Stimulated activated CD4-positive, alpha-beta T cell treated with anti-CD3 and anti-CD28 coated beads, Interleukin-12 subunit alpha, Interleukin-12 subunit beta, amount 100 ng/mL, for 48 hours (primary cell): ENCODE measurements at regions not wholly inside any gene's neighbourhood (a gene's known extent, or its start where the extent isn't known, plus 50 kb on each side); places are given as distances from the start of the nearest gene placed in this dataset.

Experiments
- DNase-seq, 3 donors: peaks; one replicate each; pipeline ENCODE4 v3.0.0-alpha.2; 2020; ENCODE audit warnings: low read depth in 2 of 3, low spot score in 1 of 3

GRCh38 chr2:120986898-120987650 lies 251.4 kb downstream of the GLI2 start:
- no peak for DNase-seq

DNA sequence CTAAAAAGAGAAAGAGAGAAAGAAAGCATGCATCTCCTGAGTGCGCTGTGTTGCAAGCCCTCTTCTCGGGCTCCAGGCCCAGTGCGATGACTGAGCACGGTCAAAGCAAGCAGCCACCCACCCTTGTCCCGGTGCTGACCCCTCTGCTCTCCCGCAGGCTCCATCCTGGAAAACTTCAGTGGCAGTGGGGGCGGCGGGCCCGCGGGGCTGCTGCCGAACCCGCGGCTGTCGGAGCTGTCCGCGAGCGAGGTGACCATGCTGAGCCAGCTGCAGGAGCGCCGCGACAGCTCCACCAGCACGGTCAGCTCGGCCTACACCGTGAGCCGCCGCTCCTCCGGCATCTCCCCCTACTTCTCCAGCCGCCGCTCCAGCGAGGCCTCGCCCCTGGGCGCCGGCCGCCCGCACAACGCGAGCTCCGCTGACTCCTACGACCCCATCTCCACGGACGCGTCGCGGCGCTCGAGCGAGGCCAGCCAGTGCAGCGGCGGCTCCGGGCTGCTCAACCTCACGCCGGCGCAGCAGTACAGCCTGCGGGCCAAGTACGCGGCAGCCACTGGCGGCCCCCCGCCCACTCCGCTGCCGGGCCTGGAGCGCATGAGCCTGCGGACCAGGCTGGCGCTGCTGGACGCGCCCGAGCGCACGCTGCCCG lies 252.5 kb downstream of the GLI2 start:
- no peak for DNase-seq

- DNase-seq = no peak
Measured at GRCh38 chr2:120988700-120989511, 253.2 kb downstream of the GLI2 start.

DNA sequence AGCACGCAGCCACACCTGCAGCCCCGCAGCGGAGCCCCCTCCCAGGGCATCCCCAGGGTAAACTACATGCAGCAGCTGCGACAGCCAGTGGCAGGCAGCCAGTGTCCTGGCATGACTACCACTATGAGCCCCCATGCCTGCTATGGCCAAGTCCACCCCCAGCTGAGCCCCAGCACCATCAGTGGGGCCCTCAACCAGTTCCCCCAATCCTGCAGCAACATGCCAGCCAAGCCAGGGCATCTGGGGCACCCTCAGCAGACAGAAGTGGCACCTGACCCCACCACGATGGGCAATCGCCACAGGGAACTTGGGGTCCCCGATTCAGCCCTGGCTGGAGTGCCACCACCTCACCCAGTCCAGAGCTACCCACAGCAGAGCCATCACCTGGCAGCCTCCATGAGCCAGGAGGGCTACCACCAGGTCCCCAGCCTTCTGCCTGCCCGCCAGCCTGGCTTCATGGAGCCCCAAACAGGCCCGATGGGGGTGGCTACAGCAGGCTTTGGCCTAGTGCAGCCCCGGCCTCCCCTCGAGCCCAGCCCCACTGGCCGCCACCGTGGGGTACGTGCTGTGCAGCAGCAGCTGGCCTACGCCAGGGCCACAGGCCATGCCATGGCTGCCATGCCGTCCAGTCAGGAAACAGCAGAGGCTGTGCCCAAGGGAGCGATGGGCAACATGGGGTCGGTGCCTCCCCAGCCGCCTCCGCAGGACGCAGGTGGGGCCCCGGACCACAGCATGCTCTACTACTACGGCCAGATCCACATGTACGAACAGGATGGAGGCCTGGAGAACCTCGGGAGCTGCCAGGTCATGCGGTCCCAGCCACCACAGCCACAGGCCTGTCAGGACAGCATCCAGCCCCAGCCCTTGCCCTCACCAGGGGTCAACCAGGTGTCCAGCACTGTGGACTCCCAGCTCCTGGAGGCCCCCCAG lies 254.1 kb downstream of the GLI2 start:
- no peak for DNase-seq

- no peak for DNase-seq
Measured at GRCh38 chr2:120990451-120990871, 254.8 kb downstream of the GLI2 start.

GRCh38 chr2:120991441-120991840 lies 255.8 kb downstream of the GLI2 start:
- DNase-seq = no peak

DNA sequence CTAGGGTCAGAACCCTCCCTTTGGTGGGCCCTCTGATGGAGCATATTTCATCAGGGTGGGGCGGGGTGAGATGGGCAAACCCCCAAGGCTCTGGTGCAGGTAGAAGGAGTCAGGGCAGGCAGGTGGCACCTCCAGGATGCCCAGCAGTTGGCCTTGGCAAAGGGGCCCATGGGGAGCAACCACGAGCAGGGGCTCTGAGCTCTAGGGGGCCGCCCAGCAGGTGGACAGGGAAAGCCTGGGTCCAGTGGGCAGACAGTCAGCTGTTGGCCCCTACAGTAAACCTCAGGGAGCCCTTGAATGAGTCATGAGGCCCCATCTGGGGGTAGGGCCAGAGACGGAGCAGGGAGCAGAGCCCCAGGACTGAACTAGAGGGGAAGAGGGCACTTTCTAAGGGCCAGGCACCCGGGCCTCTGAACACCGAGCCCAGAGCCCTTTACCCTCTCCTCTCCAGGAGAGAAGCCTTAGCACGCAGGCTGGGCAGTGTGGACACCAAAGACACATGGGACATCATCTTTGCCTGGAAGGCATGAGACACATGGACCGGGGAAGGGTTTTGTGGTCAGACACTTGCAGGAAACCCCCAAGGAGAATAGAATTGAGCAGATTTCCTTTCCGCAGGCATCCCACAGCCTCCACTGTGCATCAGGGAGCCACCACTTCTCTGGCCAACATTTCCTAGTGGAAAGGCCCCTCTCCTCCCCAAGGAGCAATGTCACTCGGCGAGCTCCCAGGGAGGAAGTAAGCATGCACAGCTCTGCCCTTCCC lies 257.3 kb downstream of the GLI2 start:
- no peak for DNase-seq

DNA sequence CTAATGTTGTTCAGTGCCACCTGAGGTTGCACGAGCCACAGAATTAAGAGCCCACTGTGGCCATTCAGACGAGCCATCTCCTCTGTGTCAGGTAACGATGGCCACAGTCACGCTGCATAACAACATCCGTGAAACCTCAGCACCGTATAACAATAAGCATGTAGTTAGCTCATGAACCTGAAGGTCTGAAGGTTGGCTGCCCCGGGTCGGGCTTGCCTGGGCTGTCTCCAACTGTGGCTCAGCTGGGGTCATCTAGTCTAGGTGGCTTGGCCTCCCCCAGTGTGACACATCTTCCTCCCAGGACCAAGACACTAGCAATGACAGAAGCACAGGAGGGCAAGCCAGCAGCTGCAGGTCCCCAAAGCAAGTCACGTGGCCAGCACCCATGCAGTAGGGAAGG lies 258.0 kb downstream of the GLI2 start:
- no peak for DNase-seq

DNA sequence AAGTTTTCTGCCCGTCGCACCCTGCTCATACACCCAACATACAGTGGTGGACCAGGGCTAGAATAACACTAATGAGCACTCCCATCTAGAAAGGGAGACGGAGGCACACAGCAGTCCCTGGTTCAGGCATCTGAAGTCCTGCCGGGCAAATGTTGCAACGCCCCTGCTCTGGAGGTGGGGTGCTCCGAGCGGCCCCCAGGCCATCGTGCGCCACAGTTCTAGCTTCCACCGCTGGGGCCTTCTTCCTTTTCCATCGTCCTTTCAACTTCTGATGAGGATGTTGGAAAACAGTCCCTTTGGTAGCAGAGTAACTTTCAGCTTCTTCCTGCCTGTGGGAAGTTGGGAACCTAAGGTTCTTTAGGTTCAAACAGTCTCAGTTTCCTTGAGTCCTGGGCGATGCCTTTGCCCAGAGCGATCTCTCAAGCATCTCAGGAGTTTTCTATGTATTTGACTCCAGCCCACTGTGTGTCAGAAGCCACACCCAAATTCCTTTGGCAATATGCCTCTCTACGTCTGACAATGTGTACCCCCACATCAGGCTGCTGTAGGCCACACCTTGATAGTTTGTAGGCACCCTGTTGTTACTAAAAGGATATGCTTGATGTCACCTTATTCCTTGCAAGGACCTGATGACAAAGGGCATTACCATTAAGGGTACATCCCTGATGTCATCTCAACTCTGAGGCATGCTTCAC lies 258.8 kb downstream of the GLI2 start:
- no peak for DNase-seq

GRCh38 chr2:120995152-120995551 lies 259.5 kb downstream of the GLI2 start:
- no peak for DNase-seq

GRCh38 chr2:120995656-120996190 lies 260.1 kb downstream of the GLI2 start:
- no peak for DNase-seq

GRCh38 chr2:120999377-121000097 lies 263.9 kb downstream of the GLI2 start:
- DNase-seq = no peak

- DNase-seq = no peak
Measured at GRCh38 chr2:121000804-121001203, 265.1 kb downstream of the GLI2 start.

DNA sequence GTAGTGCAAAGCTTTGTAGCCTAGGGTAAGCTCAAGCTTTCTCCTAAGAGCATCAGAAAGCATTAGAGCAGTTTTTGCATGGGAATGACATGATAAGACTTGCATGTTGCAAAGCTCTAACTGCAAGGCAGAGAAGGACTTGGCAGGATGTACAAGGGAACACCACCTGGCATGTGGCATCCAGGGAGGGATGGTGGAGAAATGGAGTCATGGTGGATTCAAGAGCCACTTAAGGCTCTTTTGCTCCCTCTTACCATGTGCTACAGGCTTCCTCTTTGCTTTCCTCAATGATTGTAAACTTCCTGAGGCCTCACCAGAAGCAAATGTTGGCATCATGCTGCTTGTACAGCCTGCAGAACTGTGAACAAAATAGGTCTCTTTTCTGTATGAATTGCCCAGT lies 266.0 kb downstream of the GLI2 start:
- no peak for DNase-seq

- no peak for DNase-seq
Measured at GRCh38 chr2:121002597-121002996, 266.9 kb downstream of the GLI2 start.

DNA sequence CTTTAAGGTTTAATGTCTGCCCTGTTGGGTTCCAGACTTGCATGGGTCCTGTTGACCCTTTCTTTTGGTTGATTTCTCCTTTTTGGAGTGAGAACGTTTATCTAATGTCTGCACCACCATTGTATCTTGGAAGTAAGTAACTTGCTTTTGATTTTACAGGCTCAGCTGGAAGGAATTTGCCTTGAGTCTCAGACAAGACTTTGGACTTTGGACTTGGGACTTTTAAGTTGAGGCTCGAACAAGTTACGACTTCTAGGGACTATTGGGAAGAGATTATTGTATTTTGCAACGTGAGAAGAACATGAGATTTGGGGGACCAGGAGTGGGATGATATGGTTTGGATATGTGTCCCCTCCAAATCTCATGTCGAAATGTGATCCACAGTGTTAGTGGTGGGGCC lies 267.7 kb downstream of the GLI2 start:
- DNase-seq = no peak

GRCh38 chr2:121004359-121004758 lies 268.7 kb downstream of the GLI2 start:
- no peak for DNase-seq

DNA sequence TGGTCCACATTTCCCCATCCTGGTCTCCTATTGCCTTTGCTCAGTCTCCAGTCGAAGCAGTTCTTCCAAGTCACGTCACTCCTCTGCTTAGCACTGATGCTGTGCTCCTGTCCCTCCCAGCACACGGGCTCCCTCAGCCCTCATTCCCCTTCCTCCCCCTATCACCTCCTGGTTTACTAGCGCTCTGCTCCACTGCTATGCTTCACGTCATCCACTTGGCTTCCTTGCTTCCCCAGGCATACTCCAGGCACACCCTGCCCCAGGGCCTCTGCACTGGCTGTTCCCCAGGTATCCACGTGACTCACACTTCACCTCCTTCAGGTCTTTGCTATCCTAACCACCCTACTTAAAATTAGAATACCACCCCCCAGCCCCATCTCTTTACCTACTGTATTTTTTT lies 269.3 kb downstream of the GLI2 start:
- no peak for DNase-seq

- no peak for DNase-seq
Measured at GRCh38 chr2:121005453-121005852, 269.8 kb downstream of the GLI2 start.
